A673 (cell line): ENCODE measurements at regions not wholly inside any gene's neighbourhood (a gene's known extent, or its start where the extent isn't known, plus 50 kb on each side); places are given as distances from the start of the nearest gene placed in this dataset.

Source experiments
- BruUV-seq: library from RNA; stranded (reverse); fragments of 400-500 nt; replicated peaks from 2 replicates; lab custom pipeline; 2021; lab: Mats Ljungman, UMichigan
- CTCF ChIA-PET: fragments of 300-600 bp; sonication (Branson Sonifier 250); formaldehyde crosslinking; loops from one replicate; lab custom pipeline; 2022; ENCODE audit warnings: antibody characterized with exemption; lab: Charles Lee
- POLR2A ChIA-PET: fragments of 300-600 bp; sonication (Branson Sonifier 250); formaldehyde crosslinking; loops from one replicate; lab custom pipeline; 2022; ENCODE audit warnings: antibody characterized with exemption; ENCODE audit not compliant: low non-redundant PET; lab: Charles Lee
- DNase-seq: peaks from one replicate; pipeline ENCODE4 v3.0.0-alpha.2; 2015; ENCODE audit warnings: low spot score
- H3K27ac ChIP-seq: fragments of 200-600 bp; sonication (generic); 2 replicates; pipeline ENCODE4 v1.5.1; 2016; ENCODE audit warnings: mixed run types, low read depth, mild to moderate bottlenecking, mixed read lengths, antibody characterized with exemption, low read length; ENCODE audit not compliant: poor library complexity, severe bottlenecking
- H3K27me3 ChIP-seq: fragments of 200-600 bp; sonication (generic); replicated peaks from 2 replicates; pipeline ENCODE4 v1.6.1; 2017; ENCODE audit warnings: mixed run types, low read depth, mild to moderate bottlenecking, mixed read lengths, antibody characterized with exemption, low read length; ENCODE audit not compliant: insufficient read depth, poor library complexity
- H3K36me3 ChIP-seq: fragments of 200-600 bp; sonication (generic); 2 replicates; pipeline ENCODE4 v1.6.1; 2016; ENCODE audit warnings: mixed run types, mild to moderate bottlenecking, mixed read lengths, antibody characterized with exemption, low read length; ENCODE audit not compliant: insufficient read depth, poor library complexity, severe bottlenecking
- H3K4me1 ChIP-seq: fragments of 200-600 bp; sonication (generic); 2 replicates; pipeline ENCODE4 v1.6.1; 2017; ENCODE audit warnings: mixed run types, mild to moderate bottlenecking, mixed read lengths, antibody characterized with exemption, low read length; ENCODE audit not compliant: insufficient read depth, poor library complexity, severe bottlenecking
- H3K4me3 ChIP-seq: fragments of 200-600 bp; sonication (generic); 2 replicates; pipeline ENCODE4 v1.5.1; 2016; ENCODE audit warnings: low read depth, mixed run types, mild to moderate bottlenecking, mixed read lengths, low read length; ENCODE audit not compliant: poor library complexity, severe bottlenecking
- H3K9me3 ChIP-seq: fragments of 200-600 bp; sonication (generic); 2 replicates; pipeline ENCODE4 v1.6.1; 2016; ENCODE audit warnings: mixed run types, low read depth, mild to moderate bottlenecking, mixed read lengths, antibody characterized with exemption, low read length; ENCODE audit not compliant: poor library complexity, severe bottlenecking
- CTCF ChIP-seq: fragments of 300-800, 200-600 bp; sonication (generic); conservative IDR thresholded peaks from 2 replicates; pipeline ENCODE4 v1.5.1; 2017; ENCODE audit warnings: low read depth, mild to moderate bottlenecking, antibody characterized with exemption, low read length, moderate library complexity, mixed read lengths
- EZH2 ChIP-seq: fragments of 200-600 bp; sonication (generic); IDR thresholded peaks from 2 replicates; pipeline ENCODE4 v1.6.1; 2017; ENCODE audit warnings: borderline replicate concordance, low read depth, mild to moderate bottlenecking, mixed read lengths, antibody characterized with exemption, low read length; ENCODE audit not compliant: poor library complexity, severe bottlenecking
- intact Hi-C: fragments of 100-400 bp; cut with micrococcal nuclease; formaldehyde crosslinking; loops from one replicate; pipeline ENCODE4 v1.10.0; 2022; ENCODE audit not compliant: unreplicated experiment

- TF ChIP-seq CTCF (no peak), EZH2 (no peak)
- CTCF ChIA-PET, result interaction anchor here (0.9 kb wide), 1 partner anchor 25 kb away, joined by 3 read pairs; no protein-coding TSS in a partner anchor
- no TSS peak for BruUV-seq
- POLR2A ChIA-PET, result interaction anchor here (0.6 kb wide), 1 partner anchor 135 kb away, joined by 3 read pairs; no protein-coding TSS in a partner anchor
- no peaks in the 10 kb centered on the region for H3K36me3 ChIP-seq
- H3K27me3 ChIP-seq, result no peaks in the 10 kb centered on the region
- H3K9me3 ChIP-seq, result no peaks in the 10 kb centered on the region
- H3K4me3 ChIP-seq, result no peak overlapping the region
- peaks cover 25% of the 10 kb centered on the region for H3K4me1 ChIP-seq
- DNase-seq, result peak; percentile 79
- intact Hi-C loops, result no loop called here
- peak overlapping the region; percentile 51 for H3K27ac ChIP-seq
Observed at GRCh38 chr16:85366031-85366763, 246.9 kb upstream of the GSE1 start.

- intact Hi-C loops, result no loop called here
- BruUV-seq, result no TSS peak
- no peak for DNase-seq
- no peak overlapping the region for H3K4me3 ChIP-seq
- H3K36me3 ChIP-seq, result no peaks in the 10 kb centered on the region
- H3K9me3 ChIP-seq, result no peaks in the 10 kb centered on the region
- POLR2A ChIA-PET, result no interaction called here
- no peak overlapping the region for H3K27ac ChIP-seq
- peaks cover 25% of the 10 kb centered on the region for H3K4me1 ChIP-seq
- CTCF ChIA-PET, result no interaction called here
- H3K27me3 ChIP-seq, result no peaks in the 10 kb centered on the region
- no peak for TF ChIP-seq CTCF
- no peak for TF ChIP-seq EZH2
Observed at GRCh38 chr16:85367485-85367884, 245.6 kb upstream of the GSE1 start.

- no peak for DNase-seq
- Histone ChIP-seq H3K27me3 (no peaks in the 10 kb centered on the region), H3K27ac (no peak overlapping the region), H3K4me1 (peaks cover 25% of the 10 kb centered on the region), H3K9me3 (no peaks in the 10 kb centered on the region), H3K4me3 (no peak overlapping the region), H3K36me3 (no peaks in the 10 kb centered on the region)
- no TSS peak for BruUV-seq
- TF ChIP-seq EZH2, result no peak
- TF ChIP-seq CTCF, result no peak
- POLR2A ChIA-PET, result no interaction called here
- intact Hi-C loops, result no loop called here
- CTCF ChIA-PET, result interaction anchor here (1.3 kb wide), 1 partner anchor 247 kb away, joined by 3 read pairs; no protein-coding TSS in a partner anchor
Observed at GRCh38 chr16:85369060-85369459, 244.1 kb upstream of the GSE1 start.
